T-helper 1 cell treated with Interleukin-12 subunit alpha and Interleukin-12 subunit beta and Interleukin-4 antibody, amounts not matched to agents 30 ng/mL and 1 ng/mL, for 36 hours (primary cell): ENCODE measurements at regions not wholly inside any gene's neighbourhood (a gene's known extent, or its start where the extent isn't known, plus 50 kb on each side); places are given as distances from the start of the nearest gene placed in this dataset.
"Not testable (repeated sequence)": the region's sequence is repeated elsewhere in the genome, so short reads cannot be mapped to it uniquely, and the experiment has no call there.

Source experiments
- intact Hi-C: fragments of 100-400 bp; cut with micrococcal nuclease; formaldehyde crosslinking; loops from one replicate; pipeline ENCODE4 v1.15.1; 2024

- intact Hi-C loops, result not testable (repeated sequence)
Observed at GRCh38 chr2:87536427-87536826, 211.5 kb upstream of the PLGLB2 start.

GRCh38 chr2:87537251-87537671, 210.6 kb upstream of the PLGLB2 start:
- intact Hi-C loops, result not testable (repeated sequence)

GRCh38 chr2:87538268-87538667, 209.6 kb upstream of the PLGLB2 start:
- intact Hi-C loops, result not testable (repeated sequence)

GRCh38 chr2:87539151-87539943, 208.5 kb upstream of the PLGLB2 start:
- intact Hi-C loops, result not testable (repeated sequence)

GRCh38 chr2:87540242-87540641, 207.6 kb upstream of the PLGLB2 start:
- intact Hi-C loops, result not testable (repeated sequence)

- intact Hi-C loops, result not testable (repeated sequence)
Observed at GRCh38 chr2:87542599-87543174, 205.2 kb upstream of the PLGLB2 start.

GRCh38 chr2:87543797-87544196, 204.1 kb upstream of the PLGLB2 start:
- intact Hi-C loops, result not testable (repeated sequence)

- intact Hi-C loops, result not testable (repeated sequence)
Observed at GRCh38 chr2:87547106-87547505, 200.8 kb upstream of the PLGLB2 start.

GRCh38 chr2:87547966-87548365, 199.9 kb upstream of the PLGLB2 start:
- intact Hi-C loops, result not testable (repeated sequence)

GRCh38 chr2:87548681-87549536, 199.0 kb upstream of the PLGLB2 start:
- intact Hi-C loops, result not testable (repeated sequence)

GRCh38 chr2:87549561-87550202, 198.2 kb upstream of the PLGLB2 start:
- intact Hi-C loops, result not testable (repeated sequence)

GRCh38 chr2:87554678-87555077, 193.2 kb upstream of the PLGLB2 start:
- intact Hi-C loops, result not testable (repeated sequence)

GRCh38 chr2:87555082-87555481, 192.8 kb upstream of the PLGLB2 start:
- intact Hi-C loops, result not testable (repeated sequence)

- intact Hi-C loops, result not testable (repeated sequence)
Observed at GRCh38 chr2:87559001-87559400, 188.9 kb upstream of the PLGLB2 start.

GRCh38 chr2:87559735-87560134, 188.2 kb upstream of the PLGLB2 start:
- intact Hi-C loops, result not testable (repeated sequence)

- intact Hi-C loops, result not testable (repeated sequence)
Observed at GRCh38 chr2:87565116-87565515, 182.8 kb upstream of the PLGLB2 start.

- intact Hi-C loops, result not testable (repeated sequence)
Observed at GRCh38 chr2:87566531-87566930, 181.4 kb upstream of the PLGLB2 start.

GRCh38 chr2:87567093-87567492, 180.8 kb upstream of the PLGLB2 start:
- intact Hi-C loops, result not testable (repeated sequence)

- intact Hi-C loops, result not testable (repeated sequence)
Observed at GRCh38 chr2:87567912-87568311, 180.0 kb upstream of the PLGLB2 start.

- intact Hi-C loops, result not testable (repeated sequence)
Observed at GRCh38 chr2:87568554-87569278, 179.2 kb upstream of the PLGLB2 start.
